ENCODE measurements at regions not wholly inside any gene's neighbourhood (a gene's known extent, or its start where the extent isn't known, plus 50 kb on each side); places are given as distances from the start of the nearest gene placed in this dataset.
"Not testable (repeated sequence)": the region's sequence is repeated elsewhere in the genome, so short reads cannot be mapped to it uniquely, and the experiment has no call there.

DNA sequence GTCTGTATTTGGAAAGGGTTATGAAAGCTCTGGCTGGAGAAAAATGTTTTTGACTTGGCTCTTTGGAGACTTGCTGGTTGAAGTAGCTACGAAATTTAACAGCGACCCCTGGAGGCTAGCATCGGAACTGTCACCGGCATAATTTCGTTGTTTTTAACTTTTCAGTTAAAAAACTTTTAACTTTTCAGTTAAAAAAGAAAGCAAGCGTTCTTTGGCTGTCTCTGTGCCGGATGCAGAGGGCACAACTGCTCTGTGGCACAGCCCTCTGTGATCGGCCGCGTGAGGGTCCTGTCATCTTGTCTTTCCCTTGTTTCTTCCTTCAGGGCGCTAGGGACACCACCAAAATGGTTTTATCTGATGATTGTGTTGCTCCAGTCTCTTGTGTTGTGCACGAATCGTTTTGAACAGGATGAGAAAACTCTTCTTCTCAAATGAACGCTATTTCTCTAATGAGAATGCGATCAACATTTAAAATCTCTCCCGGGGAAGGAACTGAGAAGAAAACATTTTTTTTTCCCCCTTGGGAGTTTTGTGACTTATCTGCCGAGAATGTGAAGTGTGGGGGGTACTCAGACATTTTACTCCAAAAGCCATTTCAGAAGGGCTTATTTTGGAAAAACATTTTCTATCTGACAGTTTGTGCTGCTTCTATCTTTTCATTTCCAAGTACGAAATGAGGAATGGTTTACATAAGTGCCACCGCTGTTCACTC lies 57.1 kb downstream of the ADCYAP1 start:
- peak; percentile 30 for DNase-seq

DNA sequence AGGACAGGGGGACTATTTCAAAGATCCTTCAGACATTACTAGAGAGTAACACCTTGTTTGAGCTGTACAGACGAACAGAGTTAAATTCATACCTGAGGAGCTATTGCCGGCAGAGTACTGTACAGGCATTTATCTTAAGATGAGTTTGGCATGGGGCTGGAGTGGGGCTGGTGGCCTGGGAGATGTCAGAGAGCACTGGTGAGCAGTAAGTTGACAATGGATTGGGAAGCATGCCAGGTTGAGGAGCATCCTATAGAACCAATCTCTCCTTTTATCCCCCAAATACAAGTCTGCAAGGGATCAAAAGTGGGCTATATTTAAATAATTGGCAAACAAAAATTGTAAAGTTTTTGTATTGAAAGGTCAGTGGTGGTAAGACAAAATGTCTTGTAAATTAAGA lies 58.6 kb downstream of the ADCYAP1 start:
- no peak for DNase-seq

DNA sequence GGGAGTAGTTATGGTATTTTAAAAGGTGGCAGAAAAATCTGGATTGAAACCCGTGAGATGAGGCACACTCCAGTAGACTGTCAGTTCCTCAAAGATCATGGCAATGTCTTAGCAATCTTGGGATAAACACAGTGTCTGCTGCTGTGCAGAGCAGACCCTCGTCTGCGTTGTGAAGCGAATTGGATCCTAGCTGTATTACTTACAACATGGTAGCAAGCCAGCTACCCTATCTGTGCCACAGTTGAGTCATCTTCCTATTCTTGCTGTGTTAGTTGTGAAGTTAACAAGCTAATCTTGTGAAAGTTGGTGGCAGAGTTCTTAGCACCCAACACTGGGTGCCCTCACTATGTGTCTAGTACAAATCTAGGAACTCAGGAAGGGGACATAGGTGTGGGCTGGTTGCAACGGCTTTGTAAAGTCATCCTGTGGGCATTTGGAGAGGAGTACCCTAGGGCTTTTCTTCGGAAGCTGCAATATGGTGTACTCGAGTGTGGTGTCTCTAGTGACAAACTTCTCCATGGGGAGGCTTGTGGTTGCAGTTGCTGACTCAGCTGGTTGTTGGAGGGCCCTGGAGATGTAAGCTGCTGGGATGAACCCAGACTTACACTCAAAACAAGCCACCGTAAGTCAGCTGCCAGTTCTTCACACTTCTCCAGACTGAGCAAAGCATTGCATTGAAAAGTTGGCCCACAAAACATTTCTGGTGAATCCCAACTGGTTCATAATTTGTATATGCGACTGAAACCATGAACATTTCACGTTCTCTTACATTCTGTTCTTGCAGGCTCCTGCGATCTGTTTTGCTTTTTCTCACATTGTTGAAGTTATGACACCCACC lies 61.5 kb downstream of the ADCYAP1 start:
- no peak for DNase-seq

DNA sequence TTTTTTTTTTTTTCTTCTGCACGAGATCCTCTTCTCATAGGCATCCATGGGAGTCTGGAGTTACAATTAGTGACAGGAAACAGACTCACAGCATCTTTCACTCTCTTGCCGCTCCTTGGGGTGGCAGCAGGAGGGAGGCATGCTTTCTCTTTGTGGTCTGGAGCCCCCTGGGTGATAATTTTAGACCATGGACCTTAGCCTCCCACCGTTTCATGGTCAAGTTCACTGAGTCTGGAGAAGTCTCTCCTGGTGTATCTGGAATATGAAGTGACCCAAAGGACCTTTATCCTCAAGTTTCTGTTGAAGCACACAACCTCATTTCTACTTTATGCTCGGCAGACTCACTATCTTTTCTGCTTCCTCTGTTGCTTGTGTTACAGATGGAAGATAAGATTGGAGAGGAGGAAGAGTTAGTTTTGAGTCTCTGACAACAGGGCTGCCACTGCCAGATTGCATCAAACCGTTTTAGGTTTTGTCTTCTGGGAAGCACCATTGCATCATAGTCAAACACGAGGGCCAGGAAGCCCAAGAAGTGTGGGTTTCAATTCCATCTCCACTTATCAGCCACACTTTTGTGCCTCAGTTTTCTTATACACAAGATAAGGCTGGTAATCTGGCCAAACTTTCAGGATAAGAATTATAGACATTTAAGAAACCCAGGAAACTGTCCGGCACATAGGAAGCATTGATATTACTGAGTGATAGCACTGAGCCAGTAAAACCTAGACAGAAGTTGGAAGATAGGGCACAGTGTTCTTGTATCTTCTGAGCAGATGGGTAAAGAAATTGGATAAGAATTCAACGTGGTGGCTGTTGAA lies 62.3 kb downstream of the ADCYAP1 start:
- no peak for DNase-seq

DNA sequence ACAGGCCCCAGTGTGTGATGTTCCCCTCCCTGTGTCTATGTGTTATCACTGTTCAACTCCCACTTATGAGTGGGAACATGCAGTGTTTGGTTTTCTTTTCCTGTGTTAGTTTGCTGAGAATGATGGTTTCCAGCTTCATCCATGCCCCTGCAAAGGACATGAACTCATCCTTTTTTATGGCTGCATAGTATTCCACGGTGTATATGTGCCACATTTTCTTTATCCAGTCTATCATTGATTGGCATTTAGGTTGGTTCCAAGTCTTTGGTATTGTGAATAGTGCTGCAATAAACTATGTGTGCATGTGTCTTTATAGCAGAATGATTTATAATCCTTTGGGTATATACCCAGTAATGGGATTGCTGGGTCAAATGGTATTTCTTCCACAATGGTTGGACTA lies 64.2 kb downstream of the ADCYAP1 start:
- DNase-seq = not testable (repeated sequence)

DNA sequence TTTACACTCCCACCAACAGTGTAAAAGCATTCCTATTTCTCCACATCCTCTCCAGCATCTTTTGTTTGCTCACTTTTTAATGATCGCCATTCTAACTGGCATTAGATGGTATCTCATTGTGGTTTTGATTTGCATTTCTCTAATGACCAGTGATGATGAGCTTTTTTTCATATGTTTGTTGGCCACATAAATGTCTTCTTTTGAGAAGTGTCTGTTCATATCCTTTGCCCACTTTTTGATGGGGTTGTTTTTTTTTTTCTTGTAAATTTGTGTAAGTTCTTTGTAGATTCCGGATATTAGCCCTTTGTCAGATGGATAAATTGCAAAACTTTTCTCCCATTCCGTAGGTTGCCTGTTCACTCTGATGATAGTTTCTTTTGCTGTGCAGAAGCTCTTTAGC lies 64.6 kb downstream of the ADCYAP1 start:
- not testable (repeated sequence) for DNase-seq

DNA sequence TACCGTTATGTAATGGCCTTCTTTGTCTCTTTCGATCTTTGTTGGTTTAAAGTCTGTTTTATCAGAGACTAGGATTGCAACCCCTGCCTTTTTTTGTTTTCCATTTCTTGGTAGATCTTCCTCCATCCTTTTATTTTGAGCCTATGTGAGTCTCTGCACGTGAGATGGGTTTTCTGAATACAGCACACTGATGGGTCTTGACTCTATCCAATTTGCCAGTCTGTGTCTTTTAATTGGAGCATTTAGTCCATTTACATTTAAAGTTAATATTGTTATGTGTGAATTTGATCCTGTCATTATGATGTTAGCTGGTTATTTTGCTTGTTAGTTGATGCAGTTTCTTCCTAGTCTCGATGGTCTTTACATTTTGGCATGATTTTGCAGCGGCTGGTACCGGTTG lies 69.9 kb downstream of the ADCYAP1 start:
- not testable (repeated sequence) for DNase-seq

DNA sequence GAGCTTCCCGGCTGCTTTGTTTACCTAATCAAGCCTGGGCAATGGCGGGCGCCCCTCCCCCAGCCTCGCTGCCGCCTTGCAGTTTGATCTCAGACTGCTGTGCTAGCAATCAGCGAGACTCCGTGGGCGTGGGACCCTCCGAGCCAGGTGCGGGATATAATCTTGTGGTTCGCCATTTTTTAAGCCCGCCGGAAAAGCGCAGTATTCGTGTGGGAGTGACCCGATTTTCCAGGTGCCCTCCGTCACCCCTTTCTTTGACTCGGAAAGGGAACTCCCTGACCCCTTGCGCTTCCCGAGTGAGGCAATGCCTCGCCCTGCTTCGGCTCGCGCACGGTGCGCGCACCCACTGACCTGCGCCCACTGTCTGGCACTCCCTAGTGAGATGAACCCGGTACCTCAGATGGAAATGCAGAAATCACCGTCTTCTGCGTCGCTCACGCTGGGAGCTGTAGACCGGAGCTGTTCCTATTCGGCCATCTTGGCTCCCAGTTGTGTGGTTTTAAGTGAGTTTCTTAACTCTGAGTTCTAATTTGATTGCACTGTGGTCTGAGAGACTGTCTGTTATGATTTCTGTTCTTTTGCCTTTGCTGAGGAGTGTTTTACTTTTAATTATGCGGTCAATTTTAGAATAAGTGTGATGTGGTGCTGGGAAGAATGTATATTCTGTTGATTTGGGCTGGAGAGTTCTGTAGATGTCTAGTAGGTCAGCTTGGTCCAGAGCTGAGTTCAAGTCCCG lies 71.9 kb downstream of the ADCYAP1 start:
- not testable (repeated sequence) for DNase-seq

DNA sequence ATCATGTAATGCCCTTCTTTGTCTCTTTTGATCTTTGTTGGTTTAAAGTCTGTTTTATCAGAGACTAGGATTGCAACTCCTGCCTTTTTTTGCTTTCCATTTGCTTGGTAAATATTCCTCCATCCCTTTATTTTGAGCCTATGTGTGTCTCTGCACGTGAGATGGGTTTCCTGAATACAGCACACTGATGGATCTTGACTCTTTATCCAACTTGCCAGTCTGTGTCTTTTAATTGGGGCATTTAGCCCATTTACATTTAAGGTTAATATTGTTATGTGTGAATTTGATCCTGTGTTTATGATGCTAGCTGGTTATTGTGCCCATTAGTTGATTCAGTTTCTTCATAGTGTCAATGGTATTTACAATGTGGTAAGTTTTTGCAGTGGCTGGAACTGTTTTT lies 72.7 kb downstream of the ADCYAP1 start:
- DNase-seq = not testable (repeated sequence)

DNA sequence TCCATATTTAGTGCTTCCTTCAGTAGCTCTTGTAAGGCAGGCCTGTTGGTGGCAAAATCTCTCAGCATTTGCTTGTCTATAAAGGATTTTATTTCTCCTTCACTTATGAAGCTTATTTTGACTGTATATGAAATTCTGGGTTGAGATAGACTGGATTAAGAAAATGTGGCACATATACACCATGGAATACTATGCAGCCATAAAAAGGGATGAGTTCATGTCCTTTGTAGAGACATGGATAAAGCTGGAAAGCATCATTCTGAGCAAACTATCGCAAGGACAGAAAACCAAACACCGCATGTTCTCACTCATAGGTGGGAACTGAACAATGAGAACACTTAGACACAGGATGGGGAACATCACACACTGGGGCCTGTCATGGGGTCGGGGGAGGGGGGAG lies 73.1 kb downstream of the ADCYAP1 start:
- not testable (repeated sequence) for DNase-seq

DNA sequence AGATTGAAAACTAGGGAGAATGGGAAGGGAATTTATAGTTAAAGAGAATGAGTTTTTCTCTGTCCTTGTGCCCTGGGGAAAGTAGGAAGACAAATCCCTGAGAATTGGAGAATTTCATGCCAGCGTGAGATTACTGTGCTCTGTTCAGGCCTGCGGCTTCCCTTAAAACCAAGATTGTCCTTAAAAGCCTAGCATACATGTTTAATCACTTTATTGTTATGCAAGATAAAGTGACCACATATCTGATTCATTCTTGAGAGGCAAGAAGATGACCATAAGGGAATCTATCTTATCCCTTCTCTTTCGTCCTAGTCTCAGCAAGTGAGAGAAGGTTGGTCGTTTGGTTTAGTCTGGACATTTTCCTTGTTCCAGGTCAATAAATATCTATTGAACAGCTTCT lies 75.9 kb downstream of the ADCYAP1 start:
- DNase-seq = no peak

DNA sequence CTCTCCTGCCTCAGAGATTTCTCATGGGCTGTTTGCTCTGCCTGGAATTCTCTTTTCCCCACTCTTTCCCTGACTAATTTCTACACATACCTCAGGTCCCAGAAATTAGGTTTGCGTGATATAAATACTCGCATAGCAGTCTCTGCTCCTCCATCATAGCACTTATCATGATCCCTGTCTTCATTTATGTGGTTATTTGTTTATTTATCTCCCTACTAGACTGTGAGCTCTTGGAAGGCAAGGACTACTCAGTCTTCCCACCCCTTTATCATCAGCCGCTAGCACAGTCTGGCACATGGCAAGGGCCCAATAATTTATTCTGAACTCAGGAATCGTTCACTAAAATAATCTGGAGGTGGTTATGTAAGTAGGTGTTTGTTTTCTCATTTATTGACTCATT lies 79.3 kb downstream of the ADCYAP1 start:
- DNase-seq = no peak

DNA sequence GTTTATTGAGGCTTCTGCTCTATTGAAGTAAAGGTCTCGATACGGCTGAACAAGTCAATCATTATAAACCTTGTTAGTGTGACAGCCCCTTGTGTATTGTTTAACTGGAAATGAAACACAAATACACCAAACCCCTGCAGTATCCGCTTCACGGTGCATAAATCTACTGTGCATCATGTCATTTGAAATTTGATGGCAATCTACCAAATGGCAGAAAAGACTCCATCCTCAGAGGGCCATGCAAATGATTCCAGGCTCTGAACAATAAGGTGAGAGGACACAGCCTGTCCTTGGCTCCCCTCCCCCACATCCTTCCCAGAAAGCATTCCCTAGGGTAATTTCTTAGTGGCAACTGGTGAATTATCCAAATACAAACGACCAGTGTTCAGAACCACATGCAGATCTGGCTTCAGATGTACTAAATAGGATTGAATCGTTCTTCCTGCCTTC lies 80.6 kb downstream of the ADCYAP1 start:
- peak; percentile 99 for DNase-seq

DNA sequence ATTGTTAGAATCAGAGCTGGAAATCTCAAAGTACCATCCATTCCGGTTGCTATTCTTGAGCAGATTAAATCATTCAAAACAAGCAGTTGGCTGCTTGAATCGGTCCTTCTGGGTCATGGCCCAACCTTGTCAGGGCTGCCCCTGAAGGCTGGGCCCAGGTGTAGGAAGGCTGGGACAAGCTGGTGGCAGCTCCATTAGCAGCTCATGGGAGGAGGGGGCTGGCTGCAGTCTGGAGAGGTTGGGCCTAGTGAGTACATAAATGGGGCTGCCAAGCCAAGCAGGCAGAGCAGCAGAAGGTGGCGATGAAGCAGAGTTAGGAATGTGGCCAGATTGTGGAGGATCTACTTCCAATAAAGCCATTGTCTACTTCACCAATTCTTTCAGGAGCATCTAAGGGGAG lies 81.4 kb downstream of the ADCYAP1 start:
- DNase-seq = peak; percentile 73

DNA sequence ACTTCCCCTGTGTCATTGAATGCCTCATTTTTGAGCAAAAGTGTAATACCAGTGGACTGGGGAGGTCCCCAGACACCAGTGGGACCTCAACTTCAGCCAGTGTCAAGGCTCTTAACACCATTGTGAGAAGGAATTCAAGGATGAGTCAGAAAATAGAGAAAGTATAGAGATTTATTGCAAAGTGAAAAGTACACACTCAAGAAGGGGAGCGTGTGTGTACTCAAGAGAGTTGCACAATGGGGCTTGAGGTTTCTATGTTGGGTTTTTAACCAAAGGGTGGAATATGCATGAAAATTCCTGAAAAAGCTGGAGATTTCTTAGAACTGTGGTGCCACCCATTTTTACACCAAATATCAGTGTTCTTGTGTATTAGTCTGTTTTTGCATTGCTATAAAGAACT lies 81.9 kb downstream of the ADCYAP1 start:
- DNase-seq = no peak

DNA sequence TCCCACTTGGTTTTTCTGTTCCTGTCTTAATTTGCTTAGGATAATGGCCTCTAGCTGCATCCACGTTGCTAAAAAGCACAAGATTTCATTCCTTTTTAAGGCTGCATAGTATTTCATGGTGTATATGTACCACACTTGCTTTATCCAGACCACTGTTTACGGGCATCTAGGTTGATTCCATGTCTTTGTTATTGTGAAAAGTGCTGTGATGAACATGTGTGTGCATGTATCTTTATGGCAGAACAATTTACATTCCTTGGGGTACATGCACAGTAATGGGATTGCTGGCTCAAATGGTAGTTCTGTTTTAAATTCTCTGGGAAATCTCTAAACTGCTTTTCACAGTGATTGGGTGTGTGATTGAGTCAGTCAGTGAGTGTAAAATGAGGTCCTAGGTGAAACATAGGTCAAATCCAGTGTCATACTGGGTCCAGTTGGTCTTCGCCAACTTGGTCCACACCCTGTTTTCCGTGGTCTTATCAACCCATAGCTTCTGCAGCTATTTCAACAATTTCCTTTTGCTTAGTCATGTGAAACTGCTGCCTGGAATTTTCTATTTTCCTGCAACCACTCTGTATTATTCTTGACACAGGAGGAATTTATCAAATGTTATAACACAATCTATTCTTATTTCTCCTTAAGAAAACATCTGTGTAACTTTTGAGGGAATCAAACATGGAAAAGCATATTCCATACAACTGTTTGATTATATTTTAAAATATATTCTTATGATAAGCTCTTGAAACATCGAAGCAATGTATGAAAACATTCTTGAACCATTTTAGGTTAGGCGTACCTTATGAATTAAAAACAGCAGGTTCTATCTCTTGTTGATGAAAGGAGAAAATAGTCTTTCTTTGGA lies 82.9 kb downstream of the ADCYAP1 start:
- no peak for DNase-seq

DNA sequence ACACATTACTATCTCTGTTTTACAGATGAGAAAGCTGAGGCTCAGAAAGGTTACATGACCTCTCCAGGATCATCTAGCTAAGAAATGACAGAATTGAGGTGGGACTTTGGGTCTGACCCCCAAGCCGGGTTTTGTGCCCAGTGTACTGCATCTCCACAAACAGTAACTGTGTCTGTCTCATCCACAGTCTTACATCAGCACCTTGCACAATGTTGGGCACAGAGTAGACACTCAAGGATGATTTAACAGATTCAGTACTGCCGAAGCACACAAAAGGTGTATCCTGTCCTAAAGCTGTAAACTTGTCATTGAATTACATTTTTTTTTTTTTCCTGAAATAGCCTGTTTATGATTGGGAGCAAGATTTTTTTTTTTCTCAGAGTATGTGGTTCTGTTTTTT lies 84.8 kb downstream of the ADCYAP1 start:
- DNase-seq = no peak

DNA sequence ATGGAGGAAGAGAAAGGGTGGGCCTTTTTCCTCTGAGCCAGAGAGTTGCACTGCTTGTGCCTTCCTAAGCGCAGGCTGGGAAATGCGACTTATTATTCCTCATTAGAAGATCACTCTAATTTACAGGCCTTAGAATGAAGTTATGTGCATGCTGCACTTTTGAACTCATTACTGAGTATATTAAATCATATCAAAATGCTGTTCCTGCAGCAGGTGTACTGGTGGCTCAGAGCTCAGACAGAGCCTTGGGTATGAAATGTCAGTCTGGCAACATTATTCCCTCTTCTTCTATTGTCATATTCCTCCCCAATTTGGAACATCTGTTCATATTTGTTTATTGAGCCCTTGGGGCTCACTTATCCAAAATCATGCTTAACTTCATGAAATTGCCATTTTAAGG lies 85.5 kb downstream of the ADCYAP1 start:
- DNase-seq = no peak

DNA sequence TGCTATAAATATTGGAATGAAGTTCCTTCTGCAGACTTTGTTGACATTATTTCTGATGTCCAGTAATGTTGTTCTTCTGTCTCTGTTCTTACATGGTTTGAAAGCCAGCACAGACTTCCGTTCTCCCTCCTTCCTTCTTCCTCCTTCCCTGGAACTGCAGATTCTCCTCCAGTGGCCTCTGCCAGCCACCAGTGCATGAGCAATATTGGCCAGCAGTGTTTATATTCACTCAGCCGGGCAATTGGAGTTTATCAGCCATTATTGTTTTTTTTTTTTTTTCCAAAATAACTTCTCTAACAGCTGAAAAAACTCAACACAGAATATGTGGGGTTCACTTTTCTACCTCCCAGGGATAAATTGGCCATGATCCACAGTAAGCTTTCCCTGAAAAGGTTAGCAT lies 86.8 kb downstream of the ADCYAP1 start:
- no peak for DNase-seq

DNA sequence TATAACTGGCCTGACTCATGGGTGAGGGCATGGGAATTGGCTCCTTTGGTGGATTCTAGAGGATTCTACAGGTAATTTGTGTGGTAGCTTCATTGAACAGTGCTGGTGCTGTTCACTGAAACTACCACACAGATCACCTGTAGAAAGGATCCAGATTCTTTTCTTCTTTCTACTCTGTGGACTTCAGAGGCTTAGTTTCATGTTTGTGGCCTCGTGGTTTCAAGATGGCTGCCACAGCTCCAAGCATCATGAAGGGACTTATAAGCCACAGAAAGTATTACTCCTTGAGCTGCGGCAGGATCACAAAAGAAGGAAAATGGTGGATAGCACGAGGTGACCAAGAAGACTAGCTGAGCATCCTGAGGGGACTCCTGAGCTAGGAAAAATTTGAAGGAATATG lies 88.9 kb downstream of the ADCYAP1 start:
- no peak for DNase-seq

DNA sequence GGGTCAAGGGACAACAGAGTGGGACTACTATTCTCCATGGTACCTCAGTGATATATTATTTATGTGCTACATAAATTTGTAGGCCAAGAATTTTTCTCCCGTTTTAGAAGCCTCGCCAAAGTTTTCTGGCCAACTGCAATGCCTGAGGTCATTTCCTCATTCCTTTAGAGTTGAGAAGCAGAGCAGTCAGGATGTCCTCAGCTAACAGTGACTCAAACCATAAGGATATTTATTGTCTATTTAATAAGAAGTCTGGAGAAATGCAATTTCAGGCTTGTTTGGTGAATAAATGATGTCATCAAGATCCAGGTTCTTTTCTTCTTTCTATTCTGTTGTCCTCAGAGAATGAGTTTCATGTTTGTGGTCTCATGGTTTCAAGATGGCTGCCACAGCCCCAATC lies 91.0 kb downstream of the ADCYAP1 start:
- DNase-seq = no peak

DNA sequence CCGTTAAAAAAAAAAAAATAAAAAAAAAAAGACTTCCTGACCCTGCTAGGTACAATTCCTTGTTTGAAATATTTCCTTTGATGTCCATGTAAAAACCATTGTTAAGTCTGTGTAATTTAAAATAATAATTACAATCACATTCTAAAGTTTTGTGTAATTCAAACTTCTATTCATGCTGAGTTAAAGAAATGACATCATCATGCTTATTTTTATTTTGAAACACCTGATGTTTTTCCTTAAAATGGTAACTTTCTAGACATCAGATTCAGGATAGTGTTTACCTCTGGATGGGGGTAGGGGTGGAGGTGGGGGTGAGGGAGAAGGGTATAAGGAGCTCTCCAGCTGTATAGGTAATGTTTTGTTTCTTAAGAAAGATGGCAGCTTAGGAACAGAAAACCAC lies 92.8 kb downstream of the ADCYAP1 start:
- no peak for DNase-seq
